ENCODE measurements at regions not wholly inside any gene's neighbourhood (a gene's known extent, or its start where the extent isn't known, plus 50 kb on each side); places are given as distances from the start of the nearest gene placed in this dataset.

DNA sequence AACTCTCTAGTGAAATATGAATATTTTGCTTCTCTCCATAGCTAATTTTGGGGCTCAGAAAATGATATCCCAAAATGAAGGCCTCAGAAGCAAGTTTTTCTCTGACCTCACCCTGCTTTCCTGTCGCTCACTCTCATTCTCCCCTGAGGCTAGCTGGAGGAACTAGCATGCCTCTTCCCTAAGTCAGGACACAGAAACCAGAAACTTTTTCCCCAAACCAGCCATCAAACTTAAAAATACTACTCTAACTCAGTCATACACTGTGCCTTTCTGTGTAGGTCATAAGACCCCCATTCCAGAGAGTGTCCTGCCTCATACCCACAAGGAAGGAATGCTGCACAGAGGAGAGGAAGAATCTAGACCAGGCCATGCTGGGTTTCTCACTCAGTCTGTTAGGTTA, 329.6 kb downstream of the PCDH20 start:
- TF ChIP-seq POLR2A (IDR thresholded peaks at IDR 0.05), result no peak
- TF ChIP-seq, protein P1, sequence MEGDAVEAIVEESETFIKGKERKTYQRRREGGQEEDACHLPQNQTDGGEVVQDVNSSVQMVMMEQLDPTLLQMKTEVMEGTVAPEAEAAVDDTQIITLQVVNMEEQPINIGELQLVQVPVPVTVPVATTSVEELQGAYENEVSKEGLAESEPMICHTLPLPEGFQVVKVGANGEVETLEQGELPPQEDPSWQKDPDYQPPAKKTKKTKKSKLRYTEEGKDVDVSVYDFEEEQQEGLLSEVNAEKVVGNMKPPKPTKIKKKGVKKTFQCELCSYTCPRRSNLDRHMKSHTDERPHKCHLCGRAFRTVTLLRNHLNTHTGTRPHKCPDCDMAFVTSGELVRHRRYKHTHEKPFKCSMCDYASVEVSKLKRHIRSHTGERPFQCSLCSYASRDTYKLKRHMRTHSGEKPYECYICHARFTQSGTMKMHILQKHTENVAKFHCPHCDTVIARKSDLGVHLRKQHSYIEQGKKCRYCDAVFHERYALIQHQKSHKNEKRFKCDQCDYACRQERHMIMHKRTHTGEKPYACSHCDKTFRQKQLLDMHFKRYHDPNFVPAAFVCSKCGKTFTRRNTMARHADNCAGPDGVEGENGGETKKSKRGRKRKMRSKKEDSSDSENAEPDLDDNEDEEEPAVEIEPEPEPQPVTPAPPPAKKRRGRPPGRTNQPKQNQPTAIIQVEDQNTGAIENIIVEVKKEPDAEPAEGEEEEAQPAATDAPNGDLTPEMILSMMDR (IDR thresholded peaks at IDR 0.05), result no peak
- intact Hi-C loops (cut with DNase I; ENCODE audit: low total_unique reads), result no loop called here
- Histone ChIP-seq H3K4me1 (no peaks in the 10 kb centered on the region), H3K27me3 (no peaks in the 10 kb centered on the region), H3K27ac (no peak overlapping the region), H3K36me3 (ENCODE audit: low read depth, missing control alignments) (no peaks in the 10 kb centered on the region), H3K4me3 (no peak overlapping the region), H3K9me3 (no peaks in the 10 kb centered on the region)
- WGBS, 2 donors, result 88 to 94% methylated on average over 1 of the region's 1 CpG
- DNase-seq, result no peak

GRCh38 chr13:61084988-61085387, 330.7 kb downstream of the PCDH20 start:
- intact Hi-C loops (cut with DNase I; ENCODE audit: low total_unique reads), result no loop called here
- TF ChIP-seq POLR2A (IDR thresholded peaks at IDR 0.05), result no peak
- TF ChIP-seq, protein P1 (IDR thresholded peaks at IDR 0.05), result no peak
- Histone ChIP-seq H3K4me3 (no peak overlapping the region), H3K27me3 (no peaks in the 10 kb centered on the region), H3K27ac (no peak overlapping the region), H3K4me1 (no peaks in the 10 kb centered on the region), H3K36me3 (ENCODE audit: low read depth, missing control alignments) (no peaks in the 10 kb centered on the region), H3K9me3 (no peaks in the 10 kb centered on the region)
- DNase-seq, result no peak

- TF ChIP-seq, protein P1 (IDR thresholded peaks at IDR 0.05), result no peak
- TF ChIP-seq POLR2A (IDR thresholded peaks at IDR 0.05), result no peak
- H3K27me3 ChIP-seq, result no peaks in the 10 kb centered on the region
- DNase-seq, result no peak
- no peak overlapping the region for H3K27ac ChIP-seq
- H3K4me1 ChIP-seq, result no peaks in the 10 kb centered on the region
- WGBS, 2 donors, result 73 to 77% methylated on average over 4 of the region's 4 CpGs
- no peaks in the 10 kb centered on the region for H3K36me3 ChIP-seq (ENCODE audit: low read depth, missing control alignments)
- H3K9me3 ChIP-seq, result no peaks in the 10 kb centered on the region
- intact Hi-C loops (cut with DNase I; ENCODE audit: low total_unique reads), result no loop called here
- no peak overlapping the region for H3K4me3 ChIP-seq
Measured at GRCh38 chr13:61078976-61079770, 336.5 kb downstream of the PCDH20 start.

DNA sequence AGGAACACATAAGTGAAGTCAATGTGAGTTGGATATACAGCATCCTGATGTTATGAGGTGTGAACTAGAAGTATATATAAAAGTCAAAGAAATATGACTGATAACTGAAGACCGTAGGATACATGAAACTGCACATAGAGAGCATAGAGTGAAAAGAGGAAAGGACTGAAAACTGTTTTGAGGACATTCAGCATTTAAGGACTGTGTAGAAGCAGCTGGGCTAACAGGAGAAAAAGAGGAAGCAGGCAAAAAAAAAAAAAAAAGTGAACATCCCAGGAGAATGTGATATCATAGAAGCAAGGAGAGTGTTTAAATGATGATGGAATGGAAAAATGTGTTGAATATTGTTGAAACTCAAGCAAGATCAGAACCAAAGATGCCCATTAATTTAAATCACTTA, 363.5 kb downstream of the PCDH20 start:
- no peak overlapping the region for H3K27ac ChIP-seq
- no peak for DNase-seq
- 85 to 88% methylated on average over 1 of the region's 1 CpG for WGBS, 2 donors
- intact Hi-C loops (cut with DNase I; ENCODE audit: low total_unique reads), result no loop called here
- no peaks in the 10 kb centered on the region for H3K36me3 ChIP-seq (ENCODE audit: low read depth, missing control alignments)
- no peaks in the 10 kb centered on the region for H3K27me3 ChIP-seq
- no peaks in the 10 kb centered on the region for H3K9me3 ChIP-seq
- H3K4me3 ChIP-seq, result no peak overlapping the region
- no peaks in the 10 kb centered on the region for H3K4me1 ChIP-seq
- TF ChIP-seq, protein P1 (IDR thresholded peaks at IDR 0.05), result no peak
- TF ChIP-seq POLR2A (IDR thresholded peaks at IDR 0.05), result no peak

- no peaks in the 10 kb centered on the region for H3K9me3 ChIP-seq
- WGBS, 2 donors, result 13 to 21% methylated on average over 2 of the region's 2 CpGs
- H3K4me1 ChIP-seq, result no peaks in the 10 kb centered on the region
- DNase-seq, result no peak
- no peak for TF ChIP-seq POLR2A (IDR thresholded peaks at IDR 0.05)
- TF ChIP-seq, protein P1 (IDR thresholded peaks at IDR 0.05), result no peak
- no peak overlapping the region for H3K27ac ChIP-seq
- H3K36me3 ChIP-seq (ENCODE audit: low read depth, missing control alignments), result no peaks in the 10 kb centered on the region
- H3K27me3 ChIP-seq, result no peaks in the 10 kb centered on the region
- intact Hi-C loops (cut with DNase I; ENCODE audit: low total_unique reads), result no loop called here
- H3K4me3 ChIP-seq, result no peak overlapping the region
Measured at GRCh38 chr13:61045251-61045650, 370.4 kb downstream of the PCDH20 start.
